Colonic mucosa (tissue), 4 donors: ENCODE measurements at regions not wholly inside any gene's neighbourhood (a gene's known extent, or its start where the extent isn't known, plus 50 kb on each side); places are given as distances from the start of the nearest gene placed in this dataset.

ENCODE experiments used
- DNase-seq: peaks from one replicate; pipeline ENCODE4 v3.0.0-alpha.2; 2020
- H3K27ac ChIP-seq: fragments of 200-600 bp; one replicate; pipeline ENCODE4 v1.8.0; 2021
- H3K27me3 ChIP-seq: fragments of 200-600 bp; one replicate; pipeline ENCODE4 v1.8.0; 2021
- H3K36me3 ChIP-seq: fragments of 200-600 bp; one replicate; pipeline ENCODE4 v1.8.0; 2021
- H3K4me1 ChIP-seq: fragments of 200-600 bp; one replicate; pipeline ENCODE4 v1.8.0; 2021; ENCODE audit warnings: mild to moderate bottlenecking
- H3K4me3 ChIP-seq: fragments of 200-600 bp; one replicate; pipeline ENCODE4 v1.8.0; 2021
- H3K9ac ChIP-seq, 2 donors: one replicate each; pipeline ENCODE4 v1.7.0; 2013; ENCODE audit warnings: control low read depth in 2 of 2, low read depth in 2 of 2, low read length in 2 of 2
- H3K9me3 ChIP-seq: fragments of 200-600 bp; one replicate; pipeline ENCODE4 v1.8.0; 2021
- intact Hi-C: fragments of 100-400 bp; cut with DNase I; formaldehyde crosslinking; loops from one replicate; pipeline ENCODE4 v1.14.1; 2022
- TF ChIP-seq, protein P1 (sequence below): fragments of 200-600 bp; IDR thresholded peaks from one replicate; pipeline ENCODE4 v1.8.0; 2022; ENCODE audit warnings: antibody characterized with exemption, mild to moderate bottlenecking
- donor health status: healthy.
- donor health status: DM: no; HTN: no; CAD: no.
- donor health status: DM: no; HTN: no; CAD: no.

DNA sequence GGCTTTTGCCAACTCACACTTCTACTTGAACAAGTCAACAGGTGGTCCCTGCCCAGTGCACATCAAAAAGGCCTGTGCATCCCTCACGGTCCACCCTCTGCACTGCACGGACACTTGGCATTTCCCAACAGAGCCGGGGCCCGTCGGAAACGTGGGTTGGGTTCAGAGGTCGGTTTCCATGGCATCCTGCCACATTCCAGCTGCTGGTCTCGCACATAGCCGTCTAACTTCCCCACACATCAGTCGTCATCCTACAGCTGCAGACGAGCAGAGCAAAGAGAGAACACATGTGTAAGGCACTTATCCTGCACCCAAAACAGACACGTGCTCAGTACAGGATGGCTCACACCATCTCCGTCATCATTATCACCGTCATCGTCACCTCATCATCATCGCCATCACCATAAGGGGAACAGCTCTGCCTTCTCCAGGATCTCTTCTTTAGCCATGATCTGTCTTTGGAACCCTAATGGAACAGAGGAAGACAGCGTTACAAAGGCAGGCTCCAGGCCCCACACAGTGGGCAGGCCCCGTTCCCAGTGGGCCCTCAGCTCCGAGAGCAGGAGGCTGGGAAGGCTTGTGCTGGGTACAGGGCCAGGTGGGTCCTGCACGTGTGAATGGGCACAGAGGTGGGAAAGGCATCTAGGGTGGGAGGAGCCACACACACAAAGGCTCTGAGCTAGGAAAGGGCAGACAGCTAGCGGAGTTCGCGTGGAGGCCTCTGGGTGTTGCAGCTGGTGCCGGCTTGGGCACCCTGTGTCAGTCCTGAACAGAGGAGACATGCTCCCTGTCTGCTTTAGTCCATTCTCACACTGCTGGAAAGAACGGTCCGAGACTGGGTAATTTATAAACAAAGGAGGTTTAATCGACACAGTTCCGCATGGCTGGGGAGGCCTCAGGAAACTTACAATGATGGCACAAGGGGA is 170.8 kb upstream of the SOX1 start:
- Histone ChIP-seq H3K9me3 (no peaks in the 10 kb centered on the region), H3K9ac (no peak overlapping the region), H3K4me3 (no peak overlapping the region), H3K27ac (no peak overlapping the region), H3K4me1 (no peaks in the 10 kb centered on the region), H3K36me3 (no peaks in the 10 kb centered on the region), H3K27me3 (peaks cover 7% of the 10 kb centered on the region)
- DNase-seq: no peak
- intact Hi-C loops: no loop called here
- TF ChIP-seq, protein P1, sequence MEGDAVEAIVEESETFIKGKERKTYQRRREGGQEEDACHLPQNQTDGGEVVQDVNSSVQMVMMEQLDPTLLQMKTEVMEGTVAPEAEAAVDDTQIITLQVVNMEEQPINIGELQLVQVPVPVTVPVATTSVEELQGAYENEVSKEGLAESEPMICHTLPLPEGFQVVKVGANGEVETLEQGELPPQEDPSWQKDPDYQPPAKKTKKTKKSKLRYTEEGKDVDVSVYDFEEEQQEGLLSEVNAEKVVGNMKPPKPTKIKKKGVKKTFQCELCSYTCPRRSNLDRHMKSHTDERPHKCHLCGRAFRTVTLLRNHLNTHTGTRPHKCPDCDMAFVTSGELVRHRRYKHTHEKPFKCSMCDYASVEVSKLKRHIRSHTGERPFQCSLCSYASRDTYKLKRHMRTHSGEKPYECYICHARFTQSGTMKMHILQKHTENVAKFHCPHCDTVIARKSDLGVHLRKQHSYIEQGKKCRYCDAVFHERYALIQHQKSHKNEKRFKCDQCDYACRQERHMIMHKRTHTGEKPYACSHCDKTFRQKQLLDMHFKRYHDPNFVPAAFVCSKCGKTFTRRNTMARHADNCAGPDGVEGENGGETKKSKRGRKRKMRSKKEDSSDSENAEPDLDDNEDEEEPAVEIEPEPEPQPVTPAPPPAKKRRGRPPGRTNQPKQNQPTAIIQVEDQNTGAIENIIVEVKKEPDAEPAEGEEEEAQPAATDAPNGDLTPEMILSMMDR: no peak

DNA sequence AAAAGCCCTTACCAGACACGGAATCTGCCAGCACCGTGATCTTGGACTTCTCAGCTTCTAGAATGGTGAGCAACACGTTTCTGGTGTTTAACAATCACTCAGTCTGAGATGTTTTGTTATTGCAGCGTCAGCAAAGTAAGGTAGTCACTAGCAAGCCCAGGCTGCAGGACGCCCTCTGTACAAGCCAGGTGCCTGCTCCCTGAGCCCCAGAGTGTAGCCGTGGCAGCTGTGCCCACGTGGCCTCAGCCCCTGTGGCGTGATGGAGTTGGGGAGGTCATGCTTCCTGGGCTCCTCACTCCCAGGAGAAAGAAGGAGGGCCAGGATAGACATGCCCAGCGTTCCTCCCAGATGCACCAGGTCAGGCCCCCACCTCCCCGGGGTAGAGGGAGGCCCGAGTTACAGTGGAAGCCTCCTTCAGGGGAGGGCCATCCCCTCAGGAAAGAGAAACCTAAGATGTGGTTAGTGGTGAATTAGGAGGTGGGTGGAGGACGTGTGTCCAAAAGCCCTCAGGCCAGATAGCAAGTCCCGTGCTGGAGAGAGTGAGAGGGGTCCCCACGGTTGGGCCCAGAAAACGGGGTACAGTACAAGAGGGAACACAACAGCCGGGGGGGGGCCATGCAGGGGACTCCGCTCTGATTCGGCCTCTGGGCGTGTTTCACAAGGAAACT is 169.6 kb upstream of the SOX1 start:
- no peaks in the 10 kb centered on the region for H3K9me3 ChIP-seq
- intact Hi-C loops: no loop called here
- TF ChIP-seq, protein P1: no peak
- H3K27ac ChIP-seq: no peak overlapping the region
- DNase-seq: no peak
- peaks cover 7% of the 10 kb centered on the region for H3K27me3 ChIP-seq
- H3K36me3 ChIP-seq: no peaks in the 10 kb centered on the region
- H3K4me3 ChIP-seq: no peak overlapping the region
- H3K9ac ChIP-seq: no peak overlapping the region
- H3K4me1 ChIP-seq: no peaks in the 10 kb centered on the region

DNA sequence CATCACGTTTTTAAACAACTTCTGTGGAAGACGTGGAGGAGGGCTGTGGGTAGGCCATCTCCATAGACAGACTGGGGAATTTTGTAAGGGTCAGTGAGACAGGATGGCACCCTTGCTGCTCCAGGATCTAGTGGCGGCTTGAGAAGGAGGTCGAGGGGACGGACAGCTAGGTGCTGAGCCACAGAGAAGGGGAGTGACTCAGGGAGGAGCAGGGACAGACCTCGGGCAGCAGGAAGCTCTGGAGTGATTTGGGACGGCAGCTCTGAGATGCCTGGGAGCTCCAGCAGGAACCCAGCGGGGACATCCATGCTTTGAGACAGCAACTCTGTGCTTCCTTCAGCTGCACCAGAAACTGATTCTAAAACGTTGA is 169.1 kb upstream of the SOX1 start:
- DNase-seq: no peak
- H3K27me3 ChIP-seq: peaks cover 7% of the 10 kb centered on the region
- H3K4me3 ChIP-seq: no peak overlapping the region
- no peaks in the 10 kb centered on the region for H3K4me1 ChIP-seq
- no peaks in the 10 kb centered on the region for H3K36me3 ChIP-seq
- no peak overlapping the region for H3K9ac ChIP-seq
- H3K27ac ChIP-seq: no peak overlapping the region
- intact Hi-C loops: no loop called here
- TF ChIP-seq, protein P1: no peak
- no peaks in the 10 kb centered on the region for H3K9me3 ChIP-seq

DNA sequence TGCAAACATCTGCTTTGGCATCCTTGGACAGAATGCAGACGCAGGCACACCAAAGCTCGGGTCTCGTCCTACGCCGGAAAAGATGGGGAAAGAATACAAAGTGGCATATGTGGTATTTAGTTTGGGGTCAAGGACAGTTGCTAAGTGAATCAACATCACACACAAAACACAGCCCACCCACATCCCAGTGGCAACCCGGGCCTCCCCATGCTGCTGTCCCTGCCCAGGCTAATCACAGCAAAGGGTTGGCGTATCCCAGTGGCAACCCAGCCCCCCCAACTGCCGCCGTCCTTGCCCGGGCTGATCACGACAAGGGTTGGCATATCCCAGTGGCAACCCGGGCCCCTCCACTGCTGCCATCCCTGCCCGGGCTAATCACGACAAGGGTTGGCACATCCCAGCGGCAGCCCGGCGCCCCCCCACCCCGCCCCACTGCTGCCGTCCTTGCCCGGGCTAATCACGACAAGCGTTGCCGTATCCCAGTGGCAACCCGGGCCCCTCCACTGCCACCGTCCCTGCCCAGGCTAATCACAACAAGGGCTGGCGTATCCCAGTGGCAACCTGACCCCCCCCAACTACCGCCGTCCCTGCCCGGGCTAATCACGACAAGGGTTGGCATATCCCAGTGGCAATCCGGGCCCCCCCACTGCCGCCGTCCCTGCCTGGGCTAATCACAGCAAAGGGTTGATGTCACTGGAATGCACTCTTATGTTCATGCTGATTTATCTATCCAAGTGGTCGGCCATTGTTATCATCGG is 167.8 kb upstream of the SOX1 start:
- TF ChIP-seq, protein P1: no peak

DNA sequence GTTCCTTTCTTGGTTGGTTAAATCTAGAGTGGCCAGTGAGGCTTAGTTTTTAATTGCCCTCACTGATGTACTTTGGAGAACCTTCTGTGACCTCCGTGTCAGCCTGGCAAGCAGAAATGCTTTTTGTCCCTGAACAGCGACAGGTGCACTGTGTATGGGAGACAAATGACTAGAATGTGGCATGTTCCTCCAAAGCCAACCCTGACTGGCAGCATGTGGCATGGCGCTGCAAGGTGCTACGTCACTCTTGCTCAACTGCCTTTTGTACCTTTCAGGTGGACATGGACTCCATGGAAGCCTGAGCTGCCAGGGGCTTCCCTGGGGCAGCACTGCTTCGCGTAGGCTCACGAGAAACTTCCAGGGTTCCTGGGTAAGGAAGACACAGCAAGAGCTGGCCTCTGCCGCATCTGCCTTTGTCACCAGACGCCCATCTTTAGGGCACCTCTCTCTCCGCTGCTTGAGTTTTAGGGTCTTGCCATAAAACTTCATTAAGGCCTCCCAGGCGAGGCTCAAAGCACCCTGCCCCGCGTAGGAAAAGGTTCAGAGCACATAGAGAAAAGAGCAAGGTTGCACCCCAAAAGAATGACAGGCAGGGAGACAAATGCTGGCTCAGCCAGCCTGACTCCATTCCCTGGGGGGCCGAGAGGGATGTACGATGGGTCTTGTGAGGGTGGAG is 167.1 kb upstream of the SOX1 start:
- no peaks in the 10 kb centered on the region for H3K36me3 ChIP-seq
- no peaks in the 10 kb centered on the region for H3K4me1 ChIP-seq
- no peaks in the 10 kb centered on the region for H3K9me3 ChIP-seq
- intact Hi-C loops: no loop called here
- no peak for DNase-seq
- no peak overlapping the region for H3K27ac ChIP-seq
- no peaks in the 10 kb centered on the region for H3K27me3 ChIP-seq
- TF ChIP-seq, protein P1: no peak
- H3K4me3 ChIP-seq: no peak overlapping the region
- no peak overlapping the region for H3K9ac ChIP-seq

More for the DNA sequence above, 167.8 kb upstream of the SOX1 start:
- Histone ChIP-seq H3K4me1 (no peaks in the 10 kb centered on the region), H3K4me3 (no peak overlapping the region), H3K27ac (no peak overlapping the region), H3K27me3 (no peaks in the 10 kb centered on the region), H3K9me3 (no peaks in the 10 kb centered on the region), H3K9ac (no peak overlapping the region), H3K36me3 (no peaks in the 10 kb centered on the region)
- no peak for DNase-seq
- intact Hi-C loops: no loop called here
